ENCODE measurements at regions not wholly inside any gene's neighbourhood (a gene's known extent, or its start where the extent isn't known, plus 50 kb on each side); places are given as distances from the start of the nearest gene placed in this dataset.

GRCh38 chr3:70871909-70872656, 559.6 kb upstream of the MDFIC2 start:
- TF ChIP-seq, protein P1, sequence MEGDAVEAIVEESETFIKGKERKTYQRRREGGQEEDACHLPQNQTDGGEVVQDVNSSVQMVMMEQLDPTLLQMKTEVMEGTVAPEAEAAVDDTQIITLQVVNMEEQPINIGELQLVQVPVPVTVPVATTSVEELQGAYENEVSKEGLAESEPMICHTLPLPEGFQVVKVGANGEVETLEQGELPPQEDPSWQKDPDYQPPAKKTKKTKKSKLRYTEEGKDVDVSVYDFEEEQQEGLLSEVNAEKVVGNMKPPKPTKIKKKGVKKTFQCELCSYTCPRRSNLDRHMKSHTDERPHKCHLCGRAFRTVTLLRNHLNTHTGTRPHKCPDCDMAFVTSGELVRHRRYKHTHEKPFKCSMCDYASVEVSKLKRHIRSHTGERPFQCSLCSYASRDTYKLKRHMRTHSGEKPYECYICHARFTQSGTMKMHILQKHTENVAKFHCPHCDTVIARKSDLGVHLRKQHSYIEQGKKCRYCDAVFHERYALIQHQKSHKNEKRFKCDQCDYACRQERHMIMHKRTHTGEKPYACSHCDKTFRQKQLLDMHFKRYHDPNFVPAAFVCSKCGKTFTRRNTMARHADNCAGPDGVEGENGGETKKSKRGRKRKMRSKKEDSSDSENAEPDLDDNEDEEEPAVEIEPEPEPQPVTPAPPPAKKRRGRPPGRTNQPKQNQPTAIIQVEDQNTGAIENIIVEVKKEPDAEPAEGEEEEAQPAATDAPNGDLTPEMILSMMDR (IDR thresholded peaks at IDR 0.05): no peak
- TF ChIP-seq POLR2A (IDR thresholded peaks at IDR 0.05): no peak

Measured in stomach (tissue), 4 donors.